ENCODE measurements at regions not wholly inside any gene's neighbourhood (a gene's known extent, or its start where the extent isn't known, plus 50 kb on each side); places are given as distances from the start of the nearest gene placed in this dataset.

GRCh38 chr6:16007146-16007545, 121.7 kb upstream of the MYLIP start:
- DNase-seq (ENCODE audit: low read depth): no peak
- H3K4me3 ChIP-seq (ENCODE audit: low read depth, low read length): no peak overlapping the region
- TF ChIP-seq, protein P1, sequence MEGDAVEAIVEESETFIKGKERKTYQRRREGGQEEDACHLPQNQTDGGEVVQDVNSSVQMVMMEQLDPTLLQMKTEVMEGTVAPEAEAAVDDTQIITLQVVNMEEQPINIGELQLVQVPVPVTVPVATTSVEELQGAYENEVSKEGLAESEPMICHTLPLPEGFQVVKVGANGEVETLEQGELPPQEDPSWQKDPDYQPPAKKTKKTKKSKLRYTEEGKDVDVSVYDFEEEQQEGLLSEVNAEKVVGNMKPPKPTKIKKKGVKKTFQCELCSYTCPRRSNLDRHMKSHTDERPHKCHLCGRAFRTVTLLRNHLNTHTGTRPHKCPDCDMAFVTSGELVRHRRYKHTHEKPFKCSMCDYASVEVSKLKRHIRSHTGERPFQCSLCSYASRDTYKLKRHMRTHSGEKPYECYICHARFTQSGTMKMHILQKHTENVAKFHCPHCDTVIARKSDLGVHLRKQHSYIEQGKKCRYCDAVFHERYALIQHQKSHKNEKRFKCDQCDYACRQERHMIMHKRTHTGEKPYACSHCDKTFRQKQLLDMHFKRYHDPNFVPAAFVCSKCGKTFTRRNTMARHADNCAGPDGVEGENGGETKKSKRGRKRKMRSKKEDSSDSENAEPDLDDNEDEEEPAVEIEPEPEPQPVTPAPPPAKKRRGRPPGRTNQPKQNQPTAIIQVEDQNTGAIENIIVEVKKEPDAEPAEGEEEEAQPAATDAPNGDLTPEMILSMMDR (IDR thresholded peaks at IDR 0.05; ENCODE audit: insufficient read depth, low read length): no peak

DNA sequence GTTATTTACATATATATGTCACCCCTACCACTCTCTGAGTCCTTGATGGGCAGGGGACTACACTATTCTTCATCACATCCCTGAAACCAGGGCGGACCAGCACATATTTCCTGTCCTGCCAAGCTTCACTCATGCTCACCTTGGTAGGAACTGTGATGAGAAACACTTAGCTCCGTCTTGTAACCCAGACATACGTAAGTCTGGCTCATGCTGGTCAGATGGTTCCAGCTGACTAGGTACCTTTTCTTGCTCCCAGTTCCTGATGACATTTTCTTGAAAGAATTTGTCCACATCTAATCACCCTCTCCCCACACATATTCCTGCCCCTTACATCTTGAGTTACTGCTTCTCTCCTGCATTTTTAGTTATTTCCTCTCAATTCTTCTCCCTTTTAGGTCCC, 122.2 kb upstream of the MYLIP start:
- H3K4me3 ChIP-seq (ENCODE audit: low read depth, low read length): no peak overlapping the region
- TF ChIP-seq, protein P1 (IDR thresholded peaks at IDR 0.05; ENCODE audit: insufficient read depth, low read length): no peak
- no peak for DNase-seq (ENCODE audit: low read depth)

DNA sequence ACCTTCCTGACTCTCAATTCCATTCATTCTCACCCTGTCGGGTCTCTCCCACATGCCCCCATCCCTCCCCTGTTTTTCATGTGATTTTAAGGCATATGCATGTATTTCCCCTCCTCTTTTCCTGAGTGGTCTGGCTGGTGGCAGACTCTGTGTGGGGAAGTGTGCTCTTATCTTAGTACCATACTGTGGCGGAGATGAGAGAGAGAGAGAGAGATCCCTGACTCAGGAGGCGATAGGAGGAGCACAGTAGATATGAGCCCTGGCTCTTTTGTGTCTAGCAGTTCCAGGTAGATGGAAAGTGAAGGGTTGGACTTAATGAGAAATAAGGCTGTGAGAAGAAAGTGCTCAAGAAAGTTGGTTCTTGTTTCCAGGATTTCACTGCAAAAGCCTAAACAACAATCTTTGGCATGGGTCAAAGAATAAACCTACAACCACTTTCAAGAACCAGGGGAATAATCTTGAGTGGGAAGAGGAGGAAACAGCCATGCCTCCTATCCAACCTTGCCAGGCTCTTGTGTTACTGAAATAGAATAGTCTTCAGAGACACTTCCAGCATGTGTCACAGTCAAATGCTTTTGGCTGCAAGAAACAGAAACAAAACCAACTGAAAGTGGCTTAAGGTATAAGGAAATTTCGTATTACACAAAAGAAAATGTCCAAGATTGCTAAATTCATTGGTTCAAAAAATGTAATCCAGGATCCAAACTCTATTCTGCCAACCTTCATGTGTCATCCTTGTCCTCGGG, 123.8 kb upstream of the MYLIP start:
- no peak for DNase-seq (ENCODE audit: low read depth)
- TF ChIP-seq, protein P1 (IDR thresholded peaks at IDR 0.05; ENCODE audit: insufficient read depth, low read length): no peak

DNA sequence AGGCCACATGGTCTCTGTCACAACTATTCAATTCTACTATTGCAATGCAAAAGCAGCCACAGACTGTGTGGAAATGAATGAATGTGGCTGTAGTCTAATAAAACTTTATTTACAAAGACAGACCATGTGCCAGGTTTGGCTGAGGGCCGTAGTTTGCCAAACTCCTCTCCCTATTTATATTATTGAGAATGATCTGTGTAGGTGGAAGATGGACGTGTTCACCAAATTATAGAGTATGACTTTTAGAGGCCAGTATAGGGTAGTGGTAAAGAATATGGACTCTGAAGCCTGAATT, 125.7 kb upstream of the MYLIP start:
- H3K4me3 ChIP-seq (ENCODE audit: low read depth, low read length): no peak overlapping the region
- TF ChIP-seq, protein P1 (IDR thresholded peaks at IDR 0.05; ENCODE audit: insufficient read depth, low read length): no peak
- no peak for DNase-seq (ENCODE audit: low read depth)

More for the DNA sequence above, 123.8 kb upstream of the MYLIP start:
- no peak overlapping the region for H3K4me3 ChIP-seq (ENCODE audit: low read depth, low read length)

DNA sequence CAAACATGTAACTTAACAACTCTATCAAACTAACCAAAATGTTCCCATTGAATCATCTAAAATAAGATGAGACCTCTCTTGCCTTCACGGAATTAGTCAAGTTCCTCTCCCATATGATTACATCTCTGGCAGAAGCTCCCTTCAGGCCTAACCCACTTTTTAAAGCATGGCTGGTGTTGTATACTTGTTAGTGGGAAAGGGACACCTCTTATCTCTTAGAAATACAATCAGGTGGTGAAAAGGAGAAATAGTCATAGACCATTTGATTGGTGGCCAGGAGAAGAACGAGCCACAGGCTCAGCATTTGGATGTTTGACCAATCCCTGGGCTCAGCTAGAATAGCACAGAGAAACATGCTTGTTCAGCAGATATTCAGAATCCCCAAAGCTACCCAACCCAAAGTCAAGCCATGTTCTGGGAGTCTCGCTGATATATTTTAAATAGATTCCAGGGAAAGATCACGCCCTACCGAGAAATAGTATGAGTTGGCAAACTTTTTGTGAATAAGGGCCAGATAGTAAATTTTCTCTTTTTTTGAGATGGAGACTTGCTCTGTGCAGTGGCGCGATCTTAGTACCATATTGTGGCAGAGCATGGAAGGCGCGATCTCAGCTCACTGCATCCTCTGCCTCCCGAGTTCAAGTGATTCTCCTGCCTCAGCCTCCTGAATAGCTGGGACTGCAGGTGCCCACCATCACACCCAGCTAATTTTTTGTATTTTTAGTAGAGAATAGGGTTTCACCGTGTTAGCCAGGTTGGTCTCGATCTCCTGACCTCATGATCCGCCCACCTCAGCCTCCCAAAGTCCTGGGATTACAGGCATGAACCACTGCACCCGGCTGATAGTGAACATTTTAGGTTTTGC, 126.3 kb upstream of the MYLIP start:
- TF ChIP-seq, protein P1 (IDR thresholded peaks at IDR 0.05; ENCODE audit: insufficient read depth, low read length): no peak
- no peak overlapping the region for H3K4me3 ChIP-seq (ENCODE audit: low read depth, low read length)
- DNase-seq (ENCODE audit: low read depth): no peak

DNA sequence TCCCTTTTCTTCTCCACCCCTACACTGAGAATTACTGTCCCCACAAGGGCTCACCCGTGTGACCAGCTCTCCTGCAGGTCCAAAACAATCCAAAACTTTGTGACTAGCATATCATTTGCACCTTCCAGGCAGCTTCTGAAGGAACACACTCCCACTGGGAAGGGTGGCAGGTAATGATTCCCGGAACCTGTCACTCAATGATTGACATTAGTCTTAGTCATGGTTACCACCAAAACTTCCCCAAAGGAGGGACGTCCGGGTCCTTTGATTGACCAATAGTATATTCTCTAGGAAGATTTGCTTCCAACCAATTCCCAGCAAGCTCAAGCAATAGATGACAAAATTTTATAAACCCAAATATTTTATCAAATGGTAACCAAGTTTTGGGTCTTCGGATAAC, 127.7 kb upstream of the MYLIP start:
- no peak overlapping the region for H3K4me3 ChIP-seq (ENCODE audit: low read depth, low read length)
- no peak for DNase-seq (ENCODE audit: low read depth)
- TF ChIP-seq, protein P1 (IDR thresholded peaks at IDR 0.05; ENCODE audit: insufficient read depth, low read length): no peak

Data from fibroblast of the aortic adventitia (primary cell).